ENCODE measurements at regions not wholly inside any gene's neighbourhood (a gene's known extent, or its start where the extent isn't known, plus 50 kb on each side); places are given as distances from the start of the nearest gene placed in this dataset.
"Not testable (repeated sequence)": the region's sequence is repeated elsewhere in the genome, so short reads cannot be mapped to it uniquely, and the experiment has no call there.

DNA sequence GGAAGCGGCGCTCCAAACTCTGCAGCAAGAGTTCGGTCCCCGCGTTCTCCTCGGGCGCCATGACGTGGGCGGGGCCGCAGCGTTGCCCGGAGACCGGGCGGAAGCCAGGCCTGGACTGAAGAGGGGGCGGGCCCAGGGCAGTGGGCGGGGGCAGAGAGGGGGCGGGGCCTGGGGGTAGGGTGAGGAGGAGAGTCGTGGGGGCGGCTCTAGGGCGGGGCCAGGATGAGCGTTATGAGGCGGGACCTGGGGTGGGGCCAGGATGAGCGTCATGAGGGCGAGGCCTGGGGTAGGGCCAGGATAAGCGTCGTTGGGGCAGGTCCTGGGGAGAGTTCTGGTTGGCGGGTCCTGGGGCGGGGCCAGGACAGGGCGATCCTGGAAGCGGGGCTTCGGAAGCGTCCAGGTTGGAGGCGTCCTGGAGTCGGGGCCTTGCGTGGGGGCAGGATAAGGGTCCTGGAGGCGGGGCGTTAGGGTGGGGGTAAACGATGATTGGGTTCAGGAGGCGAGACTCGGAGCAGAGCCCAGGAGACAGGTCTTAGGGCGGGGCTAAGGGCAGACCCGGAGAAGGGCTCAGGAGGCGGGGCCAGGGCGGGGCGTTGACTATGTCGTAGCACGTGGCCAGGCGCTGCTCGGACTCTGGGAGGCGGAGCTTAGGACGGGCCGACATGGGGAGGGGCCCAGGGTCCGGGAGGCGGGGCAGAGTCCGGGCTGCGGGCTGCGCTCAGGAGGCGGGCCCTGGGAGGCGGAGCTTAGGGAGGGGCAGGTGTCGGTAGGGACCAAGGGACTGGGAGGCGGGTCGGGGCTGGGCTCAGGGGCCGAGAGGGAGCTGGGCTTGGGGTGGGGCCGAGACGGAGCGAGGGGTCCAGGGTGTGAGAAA lies 131.1 kb upstream of the ALDH3B2 start:
- not testable (repeated sequence) for TF ChIP-seq BHLHE40 (IDR thresholded peaks at IDR 0.05; ENCODE audit: borderline replicate concordance); LEF1 (IDR thresholded peaks at IDR 0.05; ENCODE audit: borderline replicate concordance); SUZ12 (IDR thresholded peaks at IDR 0.05); FOXK2 (IDR thresholded peaks at IDR 0.05); FOXM1 (IDR thresholded peaks at IDR 0.05; ENCODE audit: borderline replicate concordance); HDGF (IDR thresholded peaks at IDR 0.05; ENCODE audit: borderline replicate concordance); ARNT (IDR thresholded peaks at IDR 0.05); SP1 (IDR thresholded peaks at IDR 0.05)

All from HEK293T (cell line).